Lower lobe of right lung (tissue), 2 donors: ENCODE measurements at regions not wholly inside any gene's neighbourhood (a gene's known extent, or its start where the extent isn't known, plus 50 kb on each side); places are given as distances from the start of the nearest gene placed in this dataset.
A peak's percentile ranks its signal among the peaks of the same experiment; 100 is the strongest.

Experiments
- ATAC-seq, 2 donors: fragments of 200-7000 bp; cut with Tn5 transposase; one replicate each; pipeline ENCODE4 v1.9.1; 2020 to 2022; ENCODE audit warnings: mild to moderate bottlenecking in 2 of 2, moderate library complexity in 2 of 2
- DNase-seq: peaks from one replicate; pipeline ENCODE4 v3.0.0-alpha.2; 2020
- H3K27ac ChIP-seq: fragments of 200-600 bp; one replicate; pipeline ENCODE4 v1.8.0; 2022
- H3K27me3 ChIP-seq: fragments of 200-600 bp; one replicate; pipeline ENCODE4 v1.8.0; 2022; ENCODE audit warnings: low read depth
- H3K36me3 ChIP-seq: fragments of 200-600 bp; one replicate; pipeline ENCODE4 v1.8.0; 2022; ENCODE audit warnings: mild to moderate bottlenecking
- H3K4me1 ChIP-seq: fragments of 200-600 bp; one replicate; pipeline ENCODE4 v1.8.0; 2022
- H3K4me3 ChIP-seq: fragments of 200-600 bp; one replicate; pipeline ENCODE4 v1.8.0; 2022; ENCODE audit warnings: mild to moderate bottlenecking
- H3K9me3 ChIP-seq: fragments of 200-600 bp; one replicate; pipeline ENCODE4 v1.8.0; 2022
- intact Hi-C: fragments of 100-400 bp; cut with DNase I; formaldehyde crosslinking; loops from one replicate; pipeline ENCODE4 v1.11.0; 2022
- TF ChIP-seq, protein P1 (sequence below): fragments of 200-600 bp; IDR thresholded peaks from one replicate; pipeline ENCODE4 v1.8.0; 2022; ENCODE audit warnings: antibody characterized with exemption, mild to moderate bottlenecking
- donor health status: DM: no; HTN: yes; CAD: no; lungs with severe emphysema.

DNA sequence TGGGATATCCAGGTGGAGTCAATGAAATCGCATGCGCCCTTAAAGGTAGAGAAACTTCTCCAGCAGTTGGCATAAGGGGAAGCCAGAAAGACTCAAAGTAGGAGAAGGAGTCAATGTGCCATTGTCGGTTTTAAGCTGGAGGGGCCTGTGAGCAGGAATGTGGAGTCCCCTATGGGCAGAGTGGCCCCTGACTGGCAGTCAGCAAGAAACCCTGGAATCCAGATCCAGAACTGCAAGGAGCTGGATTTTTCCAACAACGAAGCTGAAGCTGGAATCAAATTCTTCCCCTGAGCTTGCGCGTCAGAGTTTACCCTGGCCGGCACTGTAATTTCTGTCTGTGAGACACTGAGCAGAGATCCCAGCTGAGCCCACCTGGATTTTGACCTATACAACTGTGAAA is 315.0 kb downstream of the DHX35 start:
- H3K27me3 ChIP-seq = no peaks in the 10 kb centered on the region
- no peaks in the 10 kb centered on the region for H3K9me3 ChIP-seq
- intact Hi-C loops = no loop called here
- DNase-seq = no peak
- H3K4me1 ChIP-seq = no peaks in the 10 kb centered on the region
- ATAC-seq = no peak
- TF ChIP-seq, protein P1, sequence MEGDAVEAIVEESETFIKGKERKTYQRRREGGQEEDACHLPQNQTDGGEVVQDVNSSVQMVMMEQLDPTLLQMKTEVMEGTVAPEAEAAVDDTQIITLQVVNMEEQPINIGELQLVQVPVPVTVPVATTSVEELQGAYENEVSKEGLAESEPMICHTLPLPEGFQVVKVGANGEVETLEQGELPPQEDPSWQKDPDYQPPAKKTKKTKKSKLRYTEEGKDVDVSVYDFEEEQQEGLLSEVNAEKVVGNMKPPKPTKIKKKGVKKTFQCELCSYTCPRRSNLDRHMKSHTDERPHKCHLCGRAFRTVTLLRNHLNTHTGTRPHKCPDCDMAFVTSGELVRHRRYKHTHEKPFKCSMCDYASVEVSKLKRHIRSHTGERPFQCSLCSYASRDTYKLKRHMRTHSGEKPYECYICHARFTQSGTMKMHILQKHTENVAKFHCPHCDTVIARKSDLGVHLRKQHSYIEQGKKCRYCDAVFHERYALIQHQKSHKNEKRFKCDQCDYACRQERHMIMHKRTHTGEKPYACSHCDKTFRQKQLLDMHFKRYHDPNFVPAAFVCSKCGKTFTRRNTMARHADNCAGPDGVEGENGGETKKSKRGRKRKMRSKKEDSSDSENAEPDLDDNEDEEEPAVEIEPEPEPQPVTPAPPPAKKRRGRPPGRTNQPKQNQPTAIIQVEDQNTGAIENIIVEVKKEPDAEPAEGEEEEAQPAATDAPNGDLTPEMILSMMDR = no peak
- H3K27ac ChIP-seq = no peak overlapping the region
- no peak overlapping the region for H3K4me3 ChIP-seq
- no peaks in the 10 kb centered on the region for H3K36me3 ChIP-seq

DNA sequence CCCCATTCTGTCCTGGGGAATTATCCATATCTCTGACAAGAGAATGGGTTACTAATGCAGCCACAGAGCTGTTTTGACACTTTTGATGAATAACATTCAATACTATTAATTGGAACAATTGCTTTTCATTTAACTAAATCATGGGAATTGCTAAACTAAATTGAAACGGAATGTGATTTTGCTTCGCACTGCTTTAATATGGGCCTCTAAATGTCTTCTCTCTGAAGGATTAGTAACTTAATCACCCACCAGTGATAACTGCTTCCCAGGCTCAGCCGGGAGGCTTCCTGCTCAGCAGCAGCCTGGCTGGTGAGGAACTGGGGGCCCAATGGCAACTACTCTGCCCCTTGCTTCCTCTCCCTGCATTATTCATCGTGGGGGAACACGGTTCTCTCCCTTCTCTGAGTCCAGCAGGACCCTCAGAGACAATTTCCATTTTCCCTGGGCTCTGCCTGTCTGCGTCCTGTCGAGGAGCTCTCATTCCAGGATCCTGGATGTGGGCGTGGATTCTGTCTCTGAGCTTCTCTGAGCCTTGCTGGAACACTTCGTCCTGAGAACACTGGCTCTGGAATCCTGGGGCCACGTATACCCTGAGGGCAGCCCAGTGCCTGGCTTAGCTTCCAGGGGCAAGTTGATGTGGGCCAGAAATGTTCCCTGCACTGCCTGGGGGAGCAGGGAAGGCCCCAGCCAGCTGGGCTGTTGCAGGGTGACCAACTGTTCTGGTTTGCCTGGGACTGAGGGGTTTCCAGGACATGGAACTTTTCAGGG is 308.9 kb downstream of the DHX35 start:
- DNase-seq (no peak), ATAC-seq (peak in 1 of 2 donors; percentile 38)
- H3K4me3 ChIP-seq = no peak overlapping the region
- no peaks in the 10 kb centered on the region for H3K27me3 ChIP-seq
- H3K4me1 ChIP-seq = peaks cover 18% of the 10 kb centered on the region
- H3K27ac ChIP-seq = no peak overlapping the region
- no peaks in the 10 kb centered on the region for H3K9me3 ChIP-seq
- H3K36me3 ChIP-seq = no peaks in the 10 kb centered on the region
- TF ChIP-seq, protein P1 = no peak
- intact Hi-C loops = no loop called here

DNA sequence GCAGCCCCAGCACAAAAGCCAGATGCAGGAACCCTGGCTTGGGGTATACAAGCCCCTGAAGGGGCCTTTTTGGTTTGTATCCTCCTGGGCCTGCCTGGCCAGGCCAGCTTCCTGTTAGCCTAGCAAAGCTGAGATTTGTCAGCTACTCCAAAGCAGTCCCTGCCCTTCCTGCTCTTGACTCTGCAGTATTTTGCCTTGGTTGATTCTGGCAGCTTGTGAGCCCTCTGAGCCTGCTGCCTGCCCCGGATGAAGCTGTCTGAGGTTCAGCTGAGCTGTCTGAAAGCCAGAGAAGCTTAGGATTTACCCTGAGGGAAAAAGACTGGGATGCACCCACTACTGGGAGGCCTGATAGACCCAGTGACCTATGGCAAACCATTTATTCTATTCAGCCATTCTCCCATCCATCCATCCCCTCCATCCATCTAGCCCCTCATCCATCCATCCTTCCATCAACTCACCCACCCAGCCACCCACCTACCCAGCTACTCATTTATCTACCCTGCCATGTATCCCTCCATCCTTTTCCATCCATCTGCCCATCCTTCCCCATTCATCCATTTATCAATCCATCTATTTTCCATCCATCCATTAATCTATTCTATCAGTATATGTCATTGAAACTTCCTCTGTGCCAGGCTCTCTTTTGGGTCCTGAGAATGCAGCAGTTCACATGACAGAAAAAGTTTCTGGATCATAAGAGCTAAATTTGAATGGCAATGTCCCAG is 307.5 kb downstream of the DHX35 start:
- H3K4me1 ChIP-seq = peaks cover 18% of the 10 kb centered on the region
- H3K27me3 ChIP-seq = no peaks in the 10 kb centered on the region
- ATAC-seq (no peak), DNase-seq (no peak)
- TF ChIP-seq, protein P1 = no peak
- H3K27ac ChIP-seq = peak overlapping the region; percentile 21
- intact Hi-C loops = no loop called here
- no peak overlapping the region for H3K4me3 ChIP-seq
- no peaks in the 10 kb centered on the region for H3K9me3 ChIP-seq
- no peaks in the 10 kb centered on the region for H3K36me3 ChIP-seq

DNA sequence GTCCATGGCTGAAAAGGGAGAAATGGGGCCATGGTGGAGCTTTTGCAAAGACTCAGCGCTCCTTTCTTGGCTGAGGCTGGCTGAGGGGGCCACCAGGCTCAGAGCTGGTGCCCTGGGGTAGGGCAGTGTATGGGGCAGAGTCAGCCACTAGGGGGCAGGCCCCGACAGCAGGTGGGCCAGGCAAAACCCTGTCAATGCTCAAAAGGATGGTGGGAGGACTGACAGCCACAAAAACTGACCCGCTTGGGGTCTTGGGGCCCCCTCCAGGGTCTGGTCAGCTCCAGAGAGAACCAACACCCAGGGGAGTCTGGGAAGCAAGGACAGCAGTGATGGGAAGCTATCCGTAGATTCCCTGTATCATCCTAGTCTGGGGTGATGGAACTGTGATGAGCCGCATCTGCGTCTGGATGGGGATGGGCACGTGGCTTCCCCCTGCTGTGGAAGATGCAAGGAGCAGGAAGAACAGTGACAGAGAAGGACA is 306.9 kb downstream of the DHX35 start:
- ATAC-seq (peak; percentile 71), DNase-seq (peak; percentile 54)
- no peaks in the 10 kb centered on the region for H3K27me3 ChIP-seq
- H3K9me3 ChIP-seq = no peaks in the 10 kb centered on the region
- intact Hi-C loops = no loop called here
- no peaks in the 10 kb centered on the region for H3K36me3 ChIP-seq
- peaks cover 18% of the 10 kb centered on the region for H3K4me1 ChIP-seq
- H3K27ac ChIP-seq = peak overlapping the region; percentile 21
- no peak overlapping the region for H3K4me3 ChIP-seq
- TF ChIP-seq, protein P1 = peak; percentile 88

DNA sequence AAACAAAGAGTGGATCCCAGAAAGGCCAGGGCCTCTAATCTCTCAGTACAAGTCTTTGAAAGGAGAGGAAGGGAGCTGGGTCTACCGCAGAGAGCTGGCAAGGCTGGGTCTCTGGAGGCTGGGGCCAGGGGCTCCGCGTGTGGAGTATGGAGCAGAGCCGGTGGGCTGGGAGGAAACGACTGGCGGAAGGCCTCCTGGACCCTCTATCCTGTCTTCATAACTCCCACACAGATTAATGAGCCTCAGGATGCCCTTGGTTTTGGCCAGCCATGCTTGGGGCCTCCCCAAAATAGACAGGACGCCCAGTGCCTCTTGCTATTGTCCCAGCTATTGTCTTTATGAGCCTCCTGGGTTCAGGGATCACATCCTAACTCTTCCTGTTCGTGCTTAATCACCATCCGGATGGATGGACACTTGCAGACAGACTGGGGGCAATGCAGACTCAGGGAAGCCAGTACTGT is 306.4 kb downstream of the DHX35 start:
- DNase-seq (no peak), ATAC-seq (peak in 1 of 2 donors; percentile 9)
- TF ChIP-seq, protein P1 = no peak
- Histone ChIP-seq H3K9me3 (no peaks in the 10 kb centered on the region), H3K27me3 (no peaks in the 10 kb centered on the region), H3K27ac (peak overlapping the region; percentile 21), H3K36me3 (no peaks in the 10 kb centered on the region), H3K4me3 (no peak overlapping the region), H3K4me1 (peaks cover 18% of the 10 kb centered on the region)
- intact Hi-C loops = no loop called here
